HG03097 (cell line): ENCODE measurements at regions not wholly inside any gene's neighbourhood (a gene's known extent, or its start where the extent isn't known, plus 50 kb on each side); places are given as distances from the start of the nearest gene placed in this dataset.

Experiments
- ATAC-seq: cut with Tn5 transposase; IDR thresholded peaks from one replicate; pipeline ENCODE4 v1.9.1; 2021; ENCODE audit not compliant: unreplicated experiment, low FRiP score

GRCh38 chr9:109830545-109830944 is 50.5 kb downstream of the PALM2AKAP2 start:
- no peak for ATAC-seq

DNA sequence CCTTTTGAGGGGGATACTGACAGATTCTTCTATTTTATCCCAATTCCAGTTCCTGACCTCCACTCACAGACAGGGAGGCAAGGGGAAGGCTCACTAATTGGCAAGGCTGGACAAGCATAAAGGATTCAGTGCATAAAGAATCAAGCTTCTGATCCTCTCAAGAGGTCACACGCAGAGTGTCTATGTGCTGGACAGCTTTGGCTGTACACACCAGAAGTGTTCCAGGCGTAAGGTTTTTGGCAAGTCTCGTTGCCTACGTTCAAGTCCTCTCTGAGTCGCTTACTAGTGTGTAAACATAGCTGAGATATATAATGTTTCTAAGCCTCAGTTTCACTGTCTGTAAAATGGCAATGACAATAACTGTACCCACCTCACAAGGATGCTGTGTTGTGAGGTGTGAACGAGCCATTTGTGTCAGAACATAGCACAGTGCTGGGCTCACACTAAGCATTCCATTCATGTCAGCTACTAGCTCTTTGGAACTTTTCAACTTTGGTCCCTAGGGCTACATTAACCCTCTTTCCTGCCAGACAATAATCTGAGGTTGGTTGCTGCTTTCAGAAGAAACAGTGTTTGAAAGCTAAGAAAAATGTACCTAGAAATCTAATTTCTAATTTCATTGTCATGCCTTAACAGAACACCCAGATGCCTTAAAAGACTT is 52.1 kb downstream of the PALM2AKAP2 start:
- ATAC-seq, result no peak

- ATAC-seq, result no peak
Measured at GRCh38 chr9:109834855-109835254, 54.9 kb downstream of the PALM2AKAP2 start.

DNA sequence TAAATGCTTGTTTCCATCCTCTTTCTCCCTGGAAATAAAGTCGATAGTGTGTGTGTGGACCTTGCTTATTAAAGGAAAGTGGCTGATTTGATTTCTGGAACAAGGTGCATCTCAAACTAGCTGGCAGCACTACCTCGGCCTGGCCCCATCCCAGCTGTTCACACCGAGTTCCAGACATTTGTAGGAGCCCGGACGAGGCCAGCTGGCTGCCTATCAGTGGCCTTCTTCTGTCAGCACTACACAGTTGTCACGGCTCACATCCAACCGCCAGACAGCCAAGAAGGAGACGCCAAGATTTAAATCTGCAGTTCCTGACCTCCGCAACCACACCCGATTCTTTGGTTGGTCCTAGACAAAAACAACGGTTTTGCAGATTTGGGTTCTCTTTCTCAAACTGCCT is 63.6 kb downstream of the PALM2AKAP2 start:
- ATAC-seq, result no peak

- no peak for ATAC-seq
Measured at GRCh38 chr9:109845226-109845625, 65.2 kb downstream of the PALM2AKAP2 start.

DNA sequence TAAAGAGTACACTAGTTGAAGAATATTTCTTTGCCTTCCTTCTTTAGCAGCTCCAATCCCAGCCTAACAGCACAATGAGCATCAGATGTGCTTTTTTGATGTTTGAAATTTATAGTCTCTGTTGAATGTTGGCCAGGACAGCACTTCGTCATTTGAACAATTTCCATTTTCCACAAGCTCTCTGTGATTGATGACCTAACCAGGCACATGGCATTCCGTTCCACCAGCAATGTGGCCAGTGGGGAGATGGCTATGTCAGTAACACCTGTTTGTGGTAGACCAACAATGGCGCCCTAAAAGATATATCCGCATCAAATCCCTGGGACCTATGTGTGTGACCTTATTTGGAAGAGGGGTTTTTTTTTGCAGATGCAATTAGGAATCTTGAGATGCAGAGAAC is 66.8 kb downstream of the PALM2AKAP2 start:
- no peak for ATAC-seq

DNA sequence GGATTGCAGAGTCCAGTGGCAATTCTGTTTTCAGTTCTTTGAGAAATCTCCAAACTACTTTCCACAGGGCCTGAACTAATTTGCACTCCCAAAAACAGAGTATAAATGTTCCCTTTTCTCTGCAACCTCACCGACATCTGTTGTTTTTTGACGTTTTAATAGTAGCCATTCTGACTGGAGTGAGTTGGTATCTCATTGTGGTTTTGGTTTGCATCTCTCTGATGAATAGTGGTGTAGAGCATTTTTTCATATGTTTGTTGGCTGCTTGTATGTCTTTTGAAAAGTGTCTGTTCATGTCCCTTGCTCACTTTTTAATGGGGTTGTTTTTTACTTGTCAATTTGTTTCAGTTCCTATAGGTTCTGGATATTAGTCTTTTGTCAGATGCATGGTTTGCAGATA is 72.6 kb downstream of the PALM2AKAP2 start:
- ATAC-seq, result no peak

DNA sequence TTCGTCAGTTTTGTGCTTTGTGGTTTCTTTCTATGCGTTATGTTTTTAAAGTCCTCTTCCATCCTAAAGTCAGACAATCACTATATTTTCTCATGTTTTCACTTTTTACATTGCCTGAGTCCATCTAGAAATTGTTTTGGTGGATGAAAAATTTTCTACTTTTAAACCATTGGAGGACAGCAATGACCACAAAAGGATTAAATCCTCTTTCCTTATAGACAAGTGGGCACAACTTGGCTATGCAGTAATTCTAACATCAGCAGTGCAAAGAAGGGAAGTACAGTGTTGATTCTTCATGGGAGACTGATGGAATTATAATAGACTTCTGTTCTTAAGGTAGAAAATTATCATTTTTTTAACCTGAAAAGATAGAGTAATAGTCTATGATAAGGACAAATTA is 75.5 kb downstream of the PALM2AKAP2 start:
- no peak for ATAC-seq

GRCh38 chr9:109856785-109857184 is 76.8 kb downstream of the PALM2AKAP2 start:
- ATAC-seq, result no peak

- no peak for ATAC-seq
Measured at GRCh38 chr9:109857336-109857735, 77.3 kb downstream of the PALM2AKAP2 start.

- ATAC-seq, result no peak
Measured at GRCh38 chr9:109859447-109859846, 79.4 kb downstream of the PALM2AKAP2 start.

GRCh38 chr9:109860521-109860920 is 80.5 kb downstream of the PALM2AKAP2 start:
- no peak for ATAC-seq

DNA sequence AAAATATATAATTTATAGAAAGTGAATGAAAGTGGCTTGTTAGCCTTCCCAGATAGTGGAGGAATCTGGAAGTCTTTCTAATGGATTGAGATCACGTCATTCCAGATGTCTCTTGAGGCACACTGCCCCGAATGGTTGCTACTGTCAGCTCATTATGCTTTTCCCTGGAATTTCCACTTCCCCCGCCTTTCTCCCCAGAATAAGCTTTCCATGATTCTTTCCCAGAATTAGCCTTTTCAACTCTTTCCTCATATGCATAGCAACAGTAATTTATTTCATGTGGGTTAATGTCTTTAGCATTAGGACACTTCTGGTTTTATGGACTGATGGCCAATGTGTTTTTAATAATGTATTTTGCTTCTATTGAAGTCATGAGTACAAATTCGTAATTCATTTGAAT is 81.5 kb downstream of the PALM2AKAP2 start:
- no peak for ATAC-seq

- no peak for ATAC-seq
Measured at GRCh38 chr9:109861918-109862317, 81.9 kb downstream of the PALM2AKAP2 start.

- no peak for ATAC-seq
Measured at GRCh38 chr9:109862452-109862851, 82.5 kb downstream of the PALM2AKAP2 start.

- ATAC-seq, result no peak
Measured at GRCh38 chr9:109863961-109864360, 84.0 kb downstream of the PALM2AKAP2 start.

- no peak for ATAC-seq
Measured at GRCh38 chr9:109865521-109865920, 85.5 kb downstream of the PALM2AKAP2 start.

DNA sequence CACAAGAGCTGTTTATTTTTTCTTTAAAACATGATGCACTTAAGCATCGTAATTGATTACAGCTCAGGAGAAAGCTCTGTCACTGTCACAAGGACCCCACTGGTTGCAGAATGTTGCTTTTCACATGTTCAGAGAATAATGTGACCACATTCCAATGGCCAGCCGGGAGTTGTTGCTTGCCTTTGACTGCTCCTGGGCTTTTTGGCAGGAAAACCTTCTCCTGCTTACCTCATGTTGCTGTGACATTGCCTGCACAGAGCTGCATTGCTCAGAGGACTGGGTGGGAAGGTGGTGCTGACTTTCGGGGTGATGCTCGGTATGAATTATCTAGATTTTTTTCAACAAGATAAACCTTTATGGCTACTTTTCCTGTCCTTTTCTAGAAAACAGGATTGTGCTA is 88.2 kb downstream of the PALM2AKAP2 start:
- ATAC-seq, result no peak

GRCh38 chr9:109868722-109869121 is 88.7 kb downstream of the PALM2AKAP2 start:
- no peak for ATAC-seq

DNA sequence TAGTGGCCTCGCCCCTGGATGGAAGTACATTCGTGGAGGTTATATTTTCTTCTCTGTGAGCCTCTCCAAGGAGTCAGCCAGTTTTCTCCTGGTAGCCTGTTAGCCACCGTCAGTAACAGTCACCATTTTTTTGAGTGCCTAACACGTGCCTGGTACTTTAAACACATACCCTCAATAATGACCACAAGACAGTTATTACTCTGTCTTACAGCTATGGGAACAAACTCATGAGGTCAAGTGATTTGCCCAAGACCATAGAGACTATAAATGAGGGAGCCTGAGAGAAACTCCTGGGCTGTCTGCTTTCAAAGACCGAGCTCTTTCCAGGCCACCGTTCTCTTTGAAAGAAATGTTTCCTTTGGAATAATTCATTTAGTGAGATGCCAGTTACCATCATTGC is 90.4 kb downstream of the PALM2AKAP2 start:
- ATAC-seq, result no peak

DNA sequence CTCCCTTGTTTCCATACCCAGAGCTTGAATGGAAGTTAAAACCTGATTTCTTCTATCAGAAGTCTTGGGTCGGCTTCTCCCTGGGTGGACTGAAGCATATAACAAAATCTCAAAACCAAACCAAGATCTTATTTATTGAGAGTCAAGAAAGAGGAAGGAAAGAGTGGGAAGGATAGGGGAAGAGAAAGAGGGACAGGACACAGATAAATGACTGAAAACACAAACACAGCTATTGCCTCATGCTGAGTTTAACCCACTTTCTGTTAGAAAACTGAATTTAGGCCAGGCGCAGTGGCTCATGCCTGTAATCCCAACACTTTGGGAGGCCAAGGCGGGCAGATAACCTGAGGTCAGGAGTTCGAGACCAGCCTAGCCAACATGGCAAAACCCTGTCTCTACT is 92.9 kb downstream of the PALM2AKAP2 start:
- ATAC-seq, result no peak

DNA sequence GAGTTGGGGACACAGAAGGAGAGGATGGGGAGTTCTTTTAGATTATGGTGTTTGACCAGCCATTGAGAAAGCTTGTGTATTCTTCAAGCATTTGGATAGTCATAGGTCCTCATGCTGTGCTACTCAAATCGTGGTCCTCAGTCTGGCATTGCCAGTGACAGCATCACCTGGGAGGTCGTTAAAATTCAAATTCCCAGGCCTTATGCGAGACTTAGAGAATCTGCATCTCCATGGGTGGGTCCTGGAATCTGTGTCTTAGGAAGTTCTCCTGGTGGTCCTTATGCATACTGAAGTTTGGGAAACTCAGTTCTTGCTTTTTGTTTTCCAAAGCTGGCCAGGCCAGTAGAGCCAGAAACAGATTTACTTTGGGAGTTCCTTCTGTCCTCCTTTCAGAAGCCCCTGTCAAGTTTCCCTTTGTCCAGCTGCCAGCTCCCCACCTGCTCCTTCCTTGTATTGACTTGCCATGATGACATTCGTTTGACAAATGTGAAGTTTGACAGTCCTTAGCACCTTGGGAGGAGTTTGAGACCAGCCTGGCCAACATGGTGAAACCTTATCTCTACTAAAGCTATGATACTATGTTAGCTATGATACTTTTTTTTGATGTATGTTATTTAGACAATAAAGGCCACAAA is 95.6 kb downstream of the PALM2AKAP2 start:
- no peak for ATAC-seq
